ENCODE measurements at regions not wholly inside any gene's neighbourhood (a gene's known extent, or its start where the extent isn't known, plus 50 kb on each side); places are given as distances from the start of the nearest gene placed in this dataset.

DNA sequence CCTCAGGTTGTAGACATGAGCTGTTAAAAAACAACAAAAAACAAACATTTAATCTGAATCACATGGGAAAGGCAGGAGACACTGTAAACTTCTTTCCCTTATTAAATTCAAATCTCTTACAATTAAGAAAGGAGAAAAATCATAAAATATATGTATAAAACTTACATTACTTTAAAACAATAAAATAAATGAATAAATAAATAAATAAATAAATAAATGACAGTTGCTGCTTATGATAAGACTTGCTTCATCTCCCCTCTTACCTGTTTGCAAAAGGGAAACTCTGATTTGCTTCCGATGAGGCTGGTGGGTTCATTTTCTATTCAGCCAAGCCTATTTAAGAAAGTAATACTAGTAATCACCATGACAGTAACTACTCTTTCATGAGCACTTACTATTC, 353.4 kb upstream of the TBL1XR1 start:
- Histone ChIP-seq H3K4me3 (no peak overlapping the region), H3K27me3 (ENCODE audit: insufficient read depth in 3 of 3, low read length in 2 of 3) (no peaks in the 10 kb centered on the region), H3K27ac (no peak overlapping the region), H3K9me3 (no peaks in the 10 kb centered on the region), H3K36me3 (ENCODE audit: insufficient read depth in 1 of 2, low read depth in 1 of 2) (no peaks in the 10 kb centered on the region), H3K4me1 (no peaks in the 10 kb centered on the region)
- intact Hi-C loops (cut with DNase I) = no loop called here
- TF ChIP-seq, protein P1, sequence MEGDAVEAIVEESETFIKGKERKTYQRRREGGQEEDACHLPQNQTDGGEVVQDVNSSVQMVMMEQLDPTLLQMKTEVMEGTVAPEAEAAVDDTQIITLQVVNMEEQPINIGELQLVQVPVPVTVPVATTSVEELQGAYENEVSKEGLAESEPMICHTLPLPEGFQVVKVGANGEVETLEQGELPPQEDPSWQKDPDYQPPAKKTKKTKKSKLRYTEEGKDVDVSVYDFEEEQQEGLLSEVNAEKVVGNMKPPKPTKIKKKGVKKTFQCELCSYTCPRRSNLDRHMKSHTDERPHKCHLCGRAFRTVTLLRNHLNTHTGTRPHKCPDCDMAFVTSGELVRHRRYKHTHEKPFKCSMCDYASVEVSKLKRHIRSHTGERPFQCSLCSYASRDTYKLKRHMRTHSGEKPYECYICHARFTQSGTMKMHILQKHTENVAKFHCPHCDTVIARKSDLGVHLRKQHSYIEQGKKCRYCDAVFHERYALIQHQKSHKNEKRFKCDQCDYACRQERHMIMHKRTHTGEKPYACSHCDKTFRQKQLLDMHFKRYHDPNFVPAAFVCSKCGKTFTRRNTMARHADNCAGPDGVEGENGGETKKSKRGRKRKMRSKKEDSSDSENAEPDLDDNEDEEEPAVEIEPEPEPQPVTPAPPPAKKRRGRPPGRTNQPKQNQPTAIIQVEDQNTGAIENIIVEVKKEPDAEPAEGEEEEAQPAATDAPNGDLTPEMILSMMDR (IDR thresholded peaks at IDR 0.05) = no peak
- no peak for ATAC-seq
- DNase-seq = no peak
- 93 to 100% (median 100%) methylated on average over 1 of the region's 1 CpG for WGBS, 3 donors

DNA sequence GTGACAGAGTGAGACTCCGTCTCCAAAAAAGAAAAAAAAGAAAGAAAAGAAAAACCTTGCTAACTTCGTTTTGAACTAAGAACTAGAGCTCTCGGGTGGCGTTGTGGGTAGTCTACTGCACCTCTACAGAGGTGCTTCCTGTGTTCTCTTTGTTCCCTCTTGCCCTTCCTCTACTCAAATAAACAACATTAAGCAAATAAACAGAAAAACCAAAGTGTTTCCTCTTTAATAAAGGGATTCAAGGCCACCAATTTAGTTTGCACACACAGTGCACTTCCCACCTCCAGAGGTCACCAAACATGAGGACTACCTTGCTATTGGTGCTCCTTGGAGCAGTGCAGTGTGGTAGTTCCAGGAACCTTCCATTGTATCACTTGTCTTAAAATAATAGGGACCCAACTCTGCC, 354.2 kb upstream of the TBL1XR1 start:
- H3K27ac ChIP-seq = no peak overlapping the region
- no peak for ATAC-seq
- WGBS, 3 donors = 81 to 88% (median 88%) methylated on average over 4 of the region's 4 CpGs

GRCh38 chr3:177552051-177552450, 354.8 kb upstream of the TBL1XR1 start:
- Histone ChIP-seq H3K36me3 (ENCODE audit: insufficient read depth in 1 of 2, low read depth in 1 of 2) (no peaks in the 10 kb centered on the region), H3K27ac (no peak overlapping the region), H3K4me3 (no peak overlapping the region), H3K9me3 (no peaks in the 10 kb centered on the region), H3K4me1 (no peaks in the 10 kb centered on the region), H3K27me3 (ENCODE audit: insufficient read depth in 3 of 3, low read length in 2 of 3) (no peaks in the 10 kb centered on the region)
- no peak for DNase-seq
- no peak for ATAC-seq
- whole genome bisulfite sequencing, 3 donors = 90 to 100% (median 90%) methylated on average over 1 of the region's 1 CpG
- intact Hi-C loops (cut with DNase I) = no loop called here
- TF ChIP-seq, protein P1 (IDR thresholded peaks at IDR 0.05) = no peak

More for the DNA sequence above, 354.2 kb upstream of the TBL1XR1 start:
- TF ChIP-seq, protein P1 (IDR thresholded peaks at IDR 0.05) = no peak
- no peak for DNase-seq
- Histone ChIP-seq H3K4me1 (no peaks in the 10 kb centered on the region), H3K36me3 (ENCODE audit: insufficient read depth in 1 of 2, low read depth in 1 of 2) (no peaks in the 10 kb centered on the region), H3K4me3 (no peak overlapping the region), H3K9me3 (no peaks in the 10 kb centered on the region), H3K27me3 (ENCODE audit: insufficient read depth in 3 of 3, low read length in 2 of 3) (no peaks in the 10 kb centered on the region)
- intact Hi-C loops (cut with DNase I) = no loop called here

DNA sequence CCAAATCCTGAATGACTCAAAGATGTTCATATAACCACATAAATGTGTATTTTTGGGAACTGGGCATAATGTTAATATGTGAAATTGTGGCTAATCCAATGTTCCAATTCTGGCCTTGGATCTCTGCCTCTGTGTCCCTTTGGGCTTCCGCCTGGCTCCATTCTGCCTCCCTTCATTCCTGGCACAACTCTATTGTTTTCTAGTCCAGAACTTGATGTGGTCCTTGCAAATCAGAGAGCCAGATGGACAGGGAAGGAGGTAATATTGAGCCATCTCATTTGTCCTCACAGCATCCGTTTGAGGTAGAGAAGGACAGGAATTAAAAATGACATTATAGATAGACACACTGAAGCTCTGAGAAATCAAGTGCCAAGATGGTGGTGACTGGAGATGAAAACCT, 355.7 kb upstream of the TBL1XR1 start:
- H3K27ac ChIP-seq = no peak overlapping the region
- DNase-seq = no peak
- no peaks in the 10 kb centered on the region for H3K9me3 ChIP-seq
- H3K4me1 ChIP-seq = no peaks in the 10 kb centered on the region
- H3K27me3 ChIP-seq (ENCODE audit: insufficient read depth in 3 of 3, low read length in 2 of 3) = no peaks in the 10 kb centered on the region
- ATAC-seq = no peak
- H3K36me3 ChIP-seq (ENCODE audit: insufficient read depth in 1 of 2, low read depth in 1 of 2) = no peaks in the 10 kb centered on the region
- H3K4me3 ChIP-seq = no peak overlapping the region
- intact Hi-C loops (cut with DNase I) = no loop called here
- WGBS, 3 donors = 59 to 63% (median 62%) methylated on average over 2 of the region's 2 CpGs
- TF ChIP-seq, protein P1 (IDR thresholded peaks at IDR 0.05) = no peak

DNA sequence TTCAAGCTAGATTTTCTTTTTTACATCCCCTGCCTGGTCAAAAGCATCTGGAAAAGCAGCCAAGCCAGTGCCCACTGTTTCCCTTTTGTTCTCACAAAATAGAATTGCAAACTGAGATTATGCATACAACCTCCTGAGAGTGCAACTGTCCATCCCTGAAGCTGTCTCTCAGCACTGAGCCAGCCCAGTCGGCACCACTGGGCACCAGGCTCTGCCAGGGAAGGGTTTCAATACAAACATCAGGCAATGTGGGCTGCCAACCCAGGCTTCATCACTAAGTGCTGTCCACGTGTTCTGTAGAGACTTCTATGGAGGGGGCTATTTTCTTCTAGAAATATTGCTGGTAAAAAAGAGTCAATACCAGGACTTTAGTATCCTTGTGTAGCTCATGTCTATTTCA, 356.3 kb upstream of the TBL1XR1 start:
- H3K27me3 ChIP-seq (ENCODE audit: insufficient read depth in 3 of 3, low read length in 2 of 3) = no peaks in the 10 kb centered on the region
- H3K4me1 ChIP-seq = no peaks in the 10 kb centered on the region
- no peaks in the 10 kb centered on the region for H3K9me3 ChIP-seq
- intact Hi-C loops (cut with DNase I) = no loop called here
- DNase-seq (no peak), ATAC-seq (no peak)
- no peak overlapping the region for H3K4me3 ChIP-seq
- WGBS, 3 donors = 37 to 52% (median 38%) methylated on average over 2 of the region's 2 CpGs
- H3K27ac ChIP-seq = no peak overlapping the region
- TF ChIP-seq, protein P1 (IDR thresholded peaks at IDR 0.05) = no peak
- H3K36me3 ChIP-seq (ENCODE audit: insufficient read depth in 1 of 2, low read depth in 1 of 2) = no peaks in the 10 kb centered on the region
